IMR-90 (cell line): ENCODE measurements at regions not wholly inside any gene's neighbourhood (a gene's known extent, or its start where the extent isn't known, plus 50 kb on each side); places are given as distances from the start of the nearest gene placed in this dataset.
A peak's percentile ranks its signal among the peaks of the same experiment; 100 is the strongest.

Source experiments
- ATAC-seq: fragments of 200-7000 bp; cut with Tn5 transposase; 2 replicates; pipeline ENCODE4 v1.9.1; 2020; ENCODE audit warnings: low read depth, mild to moderate bottlenecking, moderate library complexity
- BruUV-seq: library from RNA; stranded (reverse); fragments of 400-500 nt; replicated peaks from 2 replicates; lab custom pipeline; 2021; lab: Mats Ljungman, UMichigan
- CTCF ChIA-PET: fragments of 300-600 bp; formaldehyde crosslinking; extraction: SDS; loops from one replicate; lab custom pipeline; 2021; ENCODE audit warnings: antibody characterized with exemption; lab: Yijun Ruan, JAX
- POLR2A ChIA-PET: fragments of 300-600 bp; sonication (Branson Sonifier 250); formaldehyde crosslinking; loops from one replicate; lab custom pipeline; 2022; ENCODE audit warnings: antibody characterized with exemption; ENCODE audit not compliant: unreplicated experiment; lab: Charles Lee
- DNase-seq: peaks from one replicate; pipeline ENCODE4 v3.0.0; 2013
- H2AFZ ChIP-seq: replicated peaks from 2 replicates; pipeline ENCODE3; 2013; ENCODE audit warnings: low read length, mild to moderate bottlenecking; ENCODE audit not compliant: poor library complexity
- H2AK5ac ChIP-seq: 2 replicates; pipeline ENCODE4 v1.6.1; 2013; ENCODE audit warnings: low read depth, low read length, inconsistent platforms
- H2AK9ac ChIP-seq: replicated peaks from 2 replicates; pipeline ENCODE3; 2013; ENCODE audit warnings: mild to moderate bottlenecking, low read depth, low read length, moderate library complexity; ENCODE audit not compliant: poor library complexity
- H2BK120ac ChIP-seq: 2 replicates; pipeline ENCODE4 v1.6.1; 2013; ENCODE audit warnings: low read depth, low read length, inconsistent platforms
- H2BK15ac ChIP-seq: 3 replicates; pipeline ENCODE4 v1.6.1; 2013; ENCODE audit warnings: low read depth, low read length, inconsistent platforms
- H2BK20ac ChIP-seq: 2 replicates; pipeline ENCODE4 v1.6.1; 2013; ENCODE audit warnings: low read depth, mild to moderate bottlenecking, inconsistent platforms, low read length, moderate library complexity
- H2BK5ac ChIP-seq: 2 replicates; pipeline ENCODE4 v1.6.1; 2013; ENCODE audit warnings: mild to moderate bottlenecking, low read depth, low read length, inconsistent platforms; ENCODE audit not compliant: poor library complexity, severe bottlenecking
- H3K14ac ChIP-seq: replicated peaks from 2 replicates; pipeline ENCODE4 v1.6.1; 2013; ENCODE audit warnings: low read depth, low read length, inconsistent platforms
- H3K18ac ChIP-seq: 2 replicates; pipeline ENCODE4 v1.6.1; 2013; ENCODE audit warnings: low read depth, low read length, control low read depth
- H3K23ac ChIP-seq: 2 replicates; pipeline ENCODE4 v1.6.1; 2013; ENCODE audit warnings: low read depth, low read length, inconsistent platforms
- H3K27ac ChIP-seq: 2 replicates; pipeline ENCODE4 v1.5.1; 2013; ENCODE audit warnings: mild to moderate bottlenecking, control low read depth, low read length; ENCODE audit not compliant: insufficient read depth
- H3K27me3 ChIP-seq: 2 replicates; pipeline ENCODE4 v1.6.1; 2013; ENCODE audit warnings: low read length; ENCODE audit not compliant: control insufficient read depth, insufficient read depth
- H3K36me3 ChIP-seq: 2 replicates; pipeline ENCODE4 v1.6.1; 2013; ENCODE audit warnings: low read length, mixed read lengths; ENCODE audit not compliant: control insufficient read depth, insufficient read depth
- H3K4ac ChIP-seq: 2 replicates; pipeline ENCODE4 v1.6.1; 2013; ENCODE audit warnings: low read depth, low read length, inconsistent platforms
- H3K4me1 ChIP-seq: 2 replicates; pipeline ENCODE4 v1.6.1; 2013; ENCODE audit warnings: low read length, mixed read lengths; ENCODE audit not compliant: control insufficient read depth, insufficient read depth
- H3K4me2 ChIP-seq: 2 replicates; pipeline ENCODE4 v1.6.1; 2013; ENCODE audit warnings: low read depth, mild to moderate bottlenecking, control low read depth, low read length, moderate library complexity
- H3K4me3 ChIP-seq: 2 replicates; pipeline ENCODE4 v1.5.1; 2013; ENCODE audit warnings: low read depth, mild to moderate bottlenecking, control low read depth, low read length, moderate library complexity; ENCODE audit not compliant: insufficient read depth
- H3K56ac ChIP-seq: 2 replicates; pipeline ENCODE4 v1.6.1; 2013; ENCODE audit warnings: low read length, inconsistent platforms; ENCODE audit not compliant: insufficient read depth; ENCODE audit errors: extremely low read depth
- H3K79me1 ChIP-seq, 2 experiments: 2 replicates each; pipeline ENCODE4 v1.6.1; 2013; ENCODE audit warnings: low read length in 2 of 2, inconsistent platforms in 1 of 2, low read depth in 1 of 2
- H3K9ac ChIP-seq: 2 replicates; pipeline ENCODE4 v1.6.1; 2013; ENCODE audit warnings: low read depth, low read length, control low read depth
- H3K9me1 ChIP-seq: 2 replicates; pipeline ENCODE4 v1.6.1; 2013; ENCODE audit warnings: low read length, inconsistent platforms; ENCODE audit not compliant: insufficient read depth
- H3K9me3 ChIP-seq: 2 replicates; pipeline ENCODE4 v1.6.1; 2013; ENCODE audit warnings: low read length; ENCODE audit not compliant: control insufficient read depth, insufficient read depth
- H4K20me1 ChIP-seq: 2 replicates; pipeline ENCODE4 v1.6.1; 2013; ENCODE audit warnings: low read length, inconsistent platforms; ENCODE audit not compliant: insufficient read depth
- H4K5ac ChIP-seq: 2 replicates; pipeline ENCODE4 v1.6.1; 2013; ENCODE audit warnings: mild to moderate bottlenecking, low read depth, low read length, control low read depth
- H4K8ac ChIP-seq, 2 experiments: 2 replicates each; pipeline ENCODE4 v1.6.1; 2013; ENCODE audit warnings: low read depth in 2 of 2, low read length in 2 of 2, control low read depth in 1 of 2, inconsistent platforms in 1 of 2
- H4K91ac ChIP-seq: 2 replicates; pipeline ENCODE4 v1.6.1; 2013; ENCODE audit warnings: low read depth, low read length, inconsistent platforms; ENCODE audit not compliant: insufficient read depth
- BHLHE40 ChIP-seq: fragments of 150-350 bp; IDR thresholded peaks from 2 replicates; pipeline ENCODE4 v1.6.1; 2016; ENCODE audit warnings: mild to moderate bottlenecking, low read depth, low read length
- CEBPB ChIP-seq: IDR thresholded peaks from 2 replicates; pipeline ENCODE4 v1.6.1; 2012; ENCODE audit warnings: low read depth, low read length, improper control_type of control experiment
- CHD1 ChIP-seq: IDR thresholded peaks from 2 replicates; pipeline ENCODE4 v1.6.1; 2012; ENCODE audit warnings: low read depth, low read length, improper control_type of control experiment
- CTCF ChIP-seq: conservative IDR thresholded peaks from 2 replicates; pipeline ENCODE4 v1.5.1; 2012; ENCODE audit warnings: mild to moderate bottlenecking, low read depth, low read length, improper control_type of control experiment
- ELK1 ChIP-seq: fragments of 150-350 bp; IDR thresholded peaks from 2 replicates; pipeline ENCODE4 v1.6.1; 2016; ENCODE audit warnings: low read depth, mild to moderate bottlenecking, low read length, moderate library complexity, borderline replicate concordance
- FOS ChIP-seq: fragments of 150-350 bp; IDR thresholded peaks from 2 replicates; pipeline ENCODE4 v1.6.1; 2016; ENCODE audit warnings: low read depth, low read length
- MAFK ChIP-seq: IDR thresholded peaks from 2 replicates; pipeline ENCODE4 v1.6.1; 2012; ENCODE audit warnings: low read depth, low read length, improper control_type of control experiment
- MAZ ChIP-seq: IDR thresholded peaks from 2 replicates; pipeline ENCODE4 v1.6.1; 2012; ENCODE audit warnings: low read depth, mild to moderate bottlenecking, low read length, improper control_type of control experiment, moderate library complexity, borderline replicate concordance
- MXI1 ChIP-seq: IDR thresholded peaks from 2 replicates; pipeline ENCODE4 v1.6.1; 2012; ENCODE audit warnings: low read depth, mild to moderate bottlenecking, low read length, moderate library complexity, borderline replicate concordance
- NFE2L2 ChIP-seq: fragments of 150-350 bp; IDR thresholded peaks from 2 replicates; pipeline ENCODE4 v1.6.1; 2016; ENCODE audit warnings: low read depth, mild to moderate bottlenecking, low read length
- POLR2A ChIP-seq: IDR thresholded peaks from 2 replicates; pipeline ENCODE4 v1.6.1; 2012; ENCODE audit warnings: mild to moderate bottlenecking, low read depth, low read length
- RAD21 ChIP-seq: IDR thresholded peaks from 2 replicates; pipeline ENCODE4 v1.6.1; 2012; ENCODE audit warnings: low read length, improper control_type of control experiment
- RCOR1 ChIP-seq: IDR thresholded peaks from 2 replicates; pipeline ENCODE4 v1.6.1; 2012; ENCODE audit warnings: mild to moderate bottlenecking, low read length, improper control_type of control experiment; ENCODE audit not compliant: insufficient replicate concordance
- RFX5 ChIP-seq: IDR thresholded peaks from 2 replicates; pipeline ENCODE4 v1.8.0; 2012; ENCODE audit warnings: low read depth, mild to moderate bottlenecking, low read length, moderate library complexity
- SMC3 ChIP-seq: fragments of 150-350 bp; IDR thresholded peaks from 2 replicates; pipeline ENCODE4 v1.6.1; 2016; ENCODE audit warnings: low read depth, mild to moderate bottlenecking, antibody characterized with exemption, low read length, moderate library complexity
- WGBS, 2 experiments: methylation state at CpG; one replicate each; pipeline versions ENCODE4 v1.1.5 to v1.1.7; 2013; ENCODE audit warnings: missing lambda C conversion rate in 2 of 2; ENCODE audit not compliant: insufficient read length in 1 of 2; ENCODE audit errors: extremely low coverage in 2 of 2; 5-methylcytosine and 5-hydroxymethylcytosine counted together
- dilution Hi-C: fragments of 300-500 bp; cut with HindIII; formaldehyde crosslinking; loops from one replicate; pipeline ENCODE4 v1.14.3; 2018; ENCODE audit warnings: low sequenced_read_pairs; ENCODE audit not compliant: unreplicated experiment
- in situ Hi-C: fragments of 300-500 bp; cut with MboI; formaldehyde crosslinking; loops from 3 replicates; pipeline ENCODE4 v1.14.3; 2019; ENCODE audit warnings: low sequenced_read_pairs, inconsistent platforms, mixed read lengths
- intact Hi-C: fragments of 100-400 bp; cut with micrococcal nuclease; formaldehyde crosslinking; loops from 2 replicates; pipeline ENCODE4 v1.10.0; 2022
- TF ChIP-seq, protein P1 (sequence below): fragments of 150-350 bp; IDR thresholded peaks from 2 replicates; pipeline ENCODE4 v1.6.1; 2017; ENCODE audit warnings: mild to moderate bottlenecking, antibody characterized with exemption, low read length, low read depth

GRCh38 chr15:37764733-37765191 is 169.7 kb upstream of the TMCO5A start:
- intact Hi-C loops = loop anchor here (1.0 kb wide), 1 partner anchor 116 kb away; no protein-coding TSS in a partner anchor
- Histone ChIP-seq H3K4me2 (no peak overlapping the region), H3K79me1 (no peaks in the 10 kb centered on the region), H2BK5ac (peak overlapping the region; percentile 65), H3K23ac (no peak overlapping the region), H4K5ac (peak overlapping the region; percentile 89; the same call in 1 of the 2 replicates), H3K14ac (no peak overlapping the region), H2AFZ (no peak overlapping the region), H3K18ac (no peak overlapping the region), H3K4me1 (0 out of 2 replicates have a peak, but pooled peaks cover 2% of the 10 kb centered on the region), H2AK9ac (no peak overlapping the region), H4K8ac (peak overlapping the region in 1 of 2 experiments; percentile 65; a peak in 3 of 4 replicates), H4K91ac (no peak overlapping the region), H3K4me3 (no peak overlapping the region), H3K36me3 (no peaks in the 10 kb centered on the region), H3K9me3 (no peaks in the 10 kb centered on the region), H2BK15ac (no peak overlapping the region), H4K20me1 (no peaks in the 10 kb centered on the region), H2AK5ac (no peak overlapping the region), H2BK120ac (no peak overlapping the region), H2BK20ac (no peak overlapping the region), H3K4ac (no peak overlapping the region), H3K27ac (no peak overlapping the region), H3K56ac (no peak overlapping the region), H3K9me1 (no peaks in the 10 kb centered on the region), H3K27me3 (no peaks in the 10 kb centered on the region), H3K9ac (no peak overlapping the region)
- dilution Hi-C loops = no loop called here
- no CpG with 5 or more reads among the region's 3 CpGs for WGBS, 2 experiments
- in situ Hi-C loops = loop anchor here (10.0 kb wide), 1 partner anchor 120 kb away; no protein-coding TSS in a partner anchor
- TF ChIP-seq MAZ (0 out of 2 replicates have a peak, but pooled peaks have one; percentile 19), CTCF (peak; percentile 73), ELK1 (no peak), BHLHE40 (no peak), RAD21 (peak; percentile 69), POLR2A (no peak), RFX5 (no peak), RCOR1 (no peak), CEBPB (no peak), NFE2L2 (no peak), FOS (no peak), MXI1 (no peak), SMC3 (peak; percentile 73), CHD1 (no peak), MAFK (no peak)
- TF ChIP-seq, protein P1, sequence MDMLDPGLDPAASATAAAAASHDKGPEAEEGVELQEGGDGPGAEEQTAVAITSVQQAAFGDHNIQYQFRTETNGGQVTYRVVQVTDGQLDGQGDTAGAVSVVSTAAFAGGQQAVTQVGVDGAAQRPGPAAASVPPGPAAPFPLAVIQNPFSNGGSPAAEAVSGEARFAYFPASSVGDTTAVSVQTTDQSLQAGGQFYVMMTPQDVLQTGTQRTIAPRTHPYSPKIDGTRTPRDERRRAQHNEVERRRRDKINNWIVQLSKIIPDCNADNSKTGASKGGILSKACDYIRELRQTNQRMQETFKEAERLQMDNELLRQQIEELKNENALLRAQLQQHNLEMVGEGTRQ = no peak
- DNase-seq (peak; percentile 74), ATAC-seq (peak; percentile 92)
- no TSS peak for BruUV-seq
- POLR2A ChIA-PET = no interaction called here
- CTCF ChIA-PET = interaction anchor here (0.6 to 1.4 kb wide), 12 partner anchors 11 to 176 kb away, joined by 3 to 5 read pairs (median 3); no protein-coding TSS in a partner anchor
